GM20431 (cell line): ENCODE measurements at regions not wholly inside any gene's neighbourhood (a gene's known extent, or its start where the extent isn't known, plus 50 kb on each side); places are given as distances from the start of the nearest gene placed in this dataset.

Experiments
- in situ Hi-C: fragments of 300-500 bp; cut with MseI, MboI; formaldehyde crosslinking; loops from one replicate; pipeline ENCODE4 v1.15.0; 2020; ENCODE audit warnings: low sequenced_read_pairs; ENCODE audit not compliant: unreplicated experiment

DNA sequence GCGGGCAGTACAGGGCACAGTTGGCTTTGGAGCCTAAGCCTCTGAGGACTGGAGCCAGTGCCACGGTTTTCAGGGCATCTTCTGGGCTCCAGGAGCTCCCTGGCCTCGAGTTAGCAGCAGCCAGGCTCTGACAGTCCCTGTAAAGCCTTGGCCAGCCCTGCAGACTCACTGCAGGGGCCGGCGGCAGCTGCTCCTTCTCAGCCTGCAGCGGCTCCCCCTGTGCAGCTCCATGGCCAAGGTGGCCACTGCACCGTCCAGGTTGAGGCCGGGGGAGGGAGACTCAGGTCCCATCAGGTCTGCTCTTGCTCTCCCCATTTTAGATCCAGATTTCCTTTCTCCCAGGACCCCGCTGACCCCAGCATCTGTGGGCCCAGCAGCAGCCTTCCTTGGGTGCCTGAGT, 1461.1 kb downstream of the BRD1 start:
- in situ Hi-C loops, result no loop called here

DNA sequence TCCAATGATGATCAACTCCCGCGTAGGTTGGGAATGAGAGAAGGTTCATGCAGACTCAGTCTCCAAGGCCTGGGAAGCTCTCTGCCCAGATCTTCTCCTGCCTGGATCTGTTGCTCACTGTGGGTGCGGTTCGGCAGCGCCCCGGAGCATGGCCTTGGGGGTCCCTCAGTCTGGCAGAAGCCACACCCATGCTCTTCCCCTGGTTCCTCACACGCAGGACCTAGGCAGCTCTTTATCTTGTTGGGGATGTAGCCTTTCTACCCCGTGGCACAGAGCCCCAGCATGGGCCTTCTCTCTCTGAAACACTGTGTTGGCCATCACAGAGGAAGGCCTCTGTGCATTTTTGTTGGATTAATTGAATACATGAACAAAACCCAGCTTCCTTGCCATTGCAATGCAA, 1461.6 kb downstream of the BRD1 start:
- in situ Hi-C loops, result no loop called here

DNA sequence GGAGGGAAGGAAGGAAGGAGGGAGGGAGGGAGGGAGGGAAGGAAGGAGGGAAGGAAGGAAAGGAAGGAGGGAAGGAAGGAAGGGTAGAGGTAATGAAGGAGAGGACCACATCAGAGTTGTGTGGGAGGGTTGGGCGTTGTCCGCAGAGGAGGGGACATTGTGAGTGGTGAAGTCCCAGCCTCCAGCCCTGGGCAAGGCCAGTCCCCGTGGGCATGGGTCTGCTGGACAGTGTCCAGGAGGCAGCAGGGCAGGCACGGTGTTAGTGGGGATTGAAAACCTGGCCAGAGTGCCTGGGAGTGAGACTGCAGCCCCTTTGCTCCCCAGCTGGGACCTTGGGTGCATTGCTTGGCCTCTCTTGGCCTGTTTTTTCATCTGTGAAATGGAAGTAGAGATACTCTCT, 1462.3 kb downstream of the BRD1 start:
- in situ Hi-C loops, result no loop called here

DNA sequence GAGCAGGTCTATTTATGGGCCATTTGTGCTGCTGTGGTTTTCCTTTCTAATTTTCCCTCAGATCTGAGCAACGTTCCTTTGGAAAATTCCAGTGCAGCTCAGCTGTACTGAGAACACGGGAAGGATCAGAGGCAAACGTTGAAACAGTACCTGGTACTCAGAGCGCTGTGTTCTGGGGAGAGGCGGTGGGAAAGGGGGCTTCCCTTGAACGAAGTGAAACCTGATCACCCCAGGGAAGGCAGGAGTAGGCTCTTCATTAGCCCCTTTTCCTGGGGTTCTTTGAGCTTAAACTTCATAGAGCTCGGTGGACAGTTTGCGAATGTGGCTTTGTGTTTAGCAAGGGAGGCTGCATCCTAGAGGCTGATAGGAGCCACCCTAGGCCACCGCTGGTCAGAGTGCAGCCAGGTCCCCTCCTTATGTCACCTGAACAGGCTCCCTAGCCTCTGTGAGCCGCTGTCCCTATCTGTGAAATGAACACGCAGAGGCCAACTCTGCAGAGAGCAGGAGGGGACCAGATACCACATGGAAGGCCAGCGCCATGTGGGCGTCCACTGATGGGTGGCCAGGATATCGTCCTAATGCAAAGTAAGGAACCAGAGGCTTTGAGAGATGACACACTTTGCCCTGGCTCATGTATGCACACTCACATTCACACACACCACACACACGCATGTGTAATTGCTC, 1464.8 kb downstream of the BRD1 start:
- in situ Hi-C loops, result no loop called here

DNA sequence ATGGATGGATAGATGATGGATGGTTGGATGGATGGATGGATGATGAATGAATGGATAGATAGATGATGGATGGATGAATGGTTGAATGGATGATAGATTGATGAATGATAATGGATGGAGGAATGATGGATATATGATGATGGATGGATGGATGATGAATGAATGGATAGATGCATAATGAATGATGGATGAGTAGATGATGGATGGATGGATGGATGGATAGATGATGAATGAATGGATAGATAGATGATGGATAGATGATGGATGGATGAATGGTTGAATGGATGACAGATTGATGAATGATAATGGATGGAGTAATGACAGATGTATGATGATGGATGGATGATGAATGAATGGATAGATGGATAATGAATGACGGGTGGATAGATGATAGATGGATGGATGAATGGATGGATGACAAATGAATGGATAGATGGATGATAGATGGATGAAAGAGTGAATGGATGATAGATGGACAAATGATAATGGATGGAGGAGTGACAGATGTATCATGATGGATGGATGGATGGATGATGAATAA, 1466.5 kb downstream of the BRD1 start:
- in situ Hi-C loops, result no loop called here

DNA sequence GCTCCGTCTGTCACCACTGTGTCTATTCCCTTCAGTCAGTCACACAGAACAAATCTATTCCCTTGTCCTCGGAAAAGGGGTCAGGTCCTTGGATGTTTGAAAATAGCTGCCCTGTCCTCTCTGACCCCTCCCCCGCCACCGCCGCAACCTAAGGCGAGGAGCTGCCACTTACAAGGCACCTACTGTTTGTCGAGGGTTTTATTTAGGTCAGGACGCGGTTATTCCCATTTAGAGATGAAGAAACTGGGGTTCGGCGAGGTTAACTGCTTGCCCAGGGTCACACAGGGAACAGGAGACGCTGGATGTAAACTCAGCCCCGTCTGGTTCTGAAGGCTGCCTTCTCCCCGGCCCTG, 1468.1 kb downstream of the BRD1 start:
- in situ Hi-C loops, result no loop called here

DNA sequence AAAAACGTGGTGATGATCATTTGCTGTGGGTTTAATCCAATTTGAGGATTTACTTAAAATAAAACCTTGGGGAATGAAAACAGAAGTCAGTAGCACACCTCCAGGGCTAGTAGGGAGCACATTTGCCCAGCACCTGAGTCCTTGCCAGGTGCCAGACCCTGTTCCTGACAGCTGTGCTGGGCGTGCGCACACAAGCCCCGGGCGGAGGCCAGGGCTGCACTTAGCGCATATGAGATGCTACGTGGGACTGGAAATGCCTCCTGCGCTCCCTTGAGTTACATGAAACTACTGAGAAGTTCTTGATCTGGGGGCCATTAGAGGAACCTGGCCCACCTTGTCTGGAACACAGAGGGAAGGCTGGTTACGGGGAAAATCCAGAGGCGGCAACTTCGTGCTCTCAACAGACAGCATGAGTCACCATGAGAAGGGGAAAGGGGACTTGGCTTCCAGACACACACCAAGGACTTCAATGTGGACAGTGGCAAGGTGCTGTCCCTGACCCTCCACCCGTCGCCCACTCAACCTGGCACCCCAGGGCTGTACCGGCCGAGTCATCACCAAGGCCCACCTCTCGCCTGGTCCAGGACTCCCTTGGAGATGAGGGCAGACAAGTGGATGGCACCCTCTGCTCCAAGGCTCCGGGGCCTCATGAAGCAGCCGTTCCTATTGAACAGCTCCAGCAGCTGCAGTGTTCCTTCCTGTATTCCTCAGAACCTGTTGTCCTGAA, 1468.6 kb downstream of the BRD1 start:
- in situ Hi-C loops, result no loop called here

DNA sequence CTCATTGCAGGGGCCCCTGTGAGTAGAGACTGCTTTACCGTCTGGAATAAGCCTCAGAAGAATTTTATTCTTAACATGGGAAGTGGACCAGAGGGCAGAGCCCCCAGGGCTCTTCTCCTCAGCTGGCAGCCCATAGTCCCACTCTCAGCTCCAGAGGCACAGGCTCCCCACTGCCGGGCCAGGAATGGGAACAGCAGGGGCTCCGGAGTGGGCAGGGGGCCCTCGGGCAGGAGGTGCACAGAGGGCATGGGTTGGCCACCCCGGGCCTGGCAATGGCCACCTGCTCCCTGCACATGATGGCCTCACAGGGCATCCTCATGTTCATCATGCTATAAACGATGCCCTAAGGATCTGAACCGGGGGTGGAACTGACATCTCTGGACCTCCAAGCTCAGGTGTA, 1469.7 kb downstream of the BRD1 start:
- in situ Hi-C loops, result no loop called here

DNA sequence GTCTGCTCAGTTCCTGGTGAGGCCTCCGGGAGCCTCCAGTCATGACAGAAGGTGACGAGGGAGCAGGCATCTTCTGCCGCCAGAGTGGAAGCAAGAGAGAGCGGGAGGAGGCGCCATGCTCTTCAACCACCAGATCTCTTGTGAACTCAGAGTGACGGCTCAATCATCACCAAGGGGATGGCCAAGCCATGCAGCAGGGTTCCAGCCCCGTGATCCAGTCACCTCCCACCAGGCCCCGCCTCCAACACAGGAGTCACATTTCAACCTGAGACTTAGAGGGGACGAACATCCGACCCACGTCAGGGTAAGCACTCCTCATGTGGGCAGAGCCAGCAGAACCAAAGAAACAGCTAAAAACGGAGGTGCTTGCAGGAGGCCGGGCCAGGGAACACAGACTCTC, 1470.5 kb downstream of the BRD1 start:
- in situ Hi-C loops, result no loop called here

DNA sequence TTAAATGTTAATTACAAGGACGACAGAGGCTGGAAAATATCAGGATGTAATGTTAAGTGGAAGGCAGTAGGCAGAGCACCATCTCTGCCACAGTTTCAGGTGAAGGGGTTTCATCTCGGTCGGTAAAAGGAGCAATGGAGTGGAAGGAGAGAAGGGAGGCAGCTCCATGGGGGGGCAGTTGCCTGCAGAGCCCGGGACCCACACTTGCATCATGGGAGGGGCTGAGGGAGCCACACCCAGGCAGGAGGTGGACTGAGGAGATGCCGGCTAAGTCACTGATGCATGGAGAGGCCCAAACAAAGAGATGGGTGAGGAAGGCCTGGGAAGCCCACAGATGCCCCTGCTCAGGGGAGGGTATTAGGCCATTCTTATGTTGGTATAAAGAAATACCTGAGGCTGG, 1470.9 kb downstream of the BRD1 start:
- in situ Hi-C loops, result no loop called here

DNA sequence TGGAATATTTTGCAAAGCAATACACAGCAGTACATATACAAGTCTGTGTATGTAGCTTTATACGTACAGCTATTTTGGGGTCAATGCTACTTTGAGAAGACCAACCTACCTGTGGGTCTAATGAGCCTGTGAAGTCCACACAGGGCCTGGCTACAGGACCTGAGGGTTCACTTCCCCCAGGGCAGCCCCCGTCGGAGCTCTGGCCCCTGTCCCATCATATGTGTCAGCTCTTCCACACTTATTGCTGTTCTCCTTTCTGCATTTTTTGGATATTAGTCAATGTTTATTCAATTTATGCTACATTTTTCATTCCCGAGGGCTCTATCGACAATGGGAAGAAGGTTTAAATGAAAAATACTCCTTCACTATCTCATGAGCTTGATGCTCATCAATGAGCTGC, 1473.6 kb downstream of the BRD1 start:
- in situ Hi-C loops, result no loop called here

DNA sequence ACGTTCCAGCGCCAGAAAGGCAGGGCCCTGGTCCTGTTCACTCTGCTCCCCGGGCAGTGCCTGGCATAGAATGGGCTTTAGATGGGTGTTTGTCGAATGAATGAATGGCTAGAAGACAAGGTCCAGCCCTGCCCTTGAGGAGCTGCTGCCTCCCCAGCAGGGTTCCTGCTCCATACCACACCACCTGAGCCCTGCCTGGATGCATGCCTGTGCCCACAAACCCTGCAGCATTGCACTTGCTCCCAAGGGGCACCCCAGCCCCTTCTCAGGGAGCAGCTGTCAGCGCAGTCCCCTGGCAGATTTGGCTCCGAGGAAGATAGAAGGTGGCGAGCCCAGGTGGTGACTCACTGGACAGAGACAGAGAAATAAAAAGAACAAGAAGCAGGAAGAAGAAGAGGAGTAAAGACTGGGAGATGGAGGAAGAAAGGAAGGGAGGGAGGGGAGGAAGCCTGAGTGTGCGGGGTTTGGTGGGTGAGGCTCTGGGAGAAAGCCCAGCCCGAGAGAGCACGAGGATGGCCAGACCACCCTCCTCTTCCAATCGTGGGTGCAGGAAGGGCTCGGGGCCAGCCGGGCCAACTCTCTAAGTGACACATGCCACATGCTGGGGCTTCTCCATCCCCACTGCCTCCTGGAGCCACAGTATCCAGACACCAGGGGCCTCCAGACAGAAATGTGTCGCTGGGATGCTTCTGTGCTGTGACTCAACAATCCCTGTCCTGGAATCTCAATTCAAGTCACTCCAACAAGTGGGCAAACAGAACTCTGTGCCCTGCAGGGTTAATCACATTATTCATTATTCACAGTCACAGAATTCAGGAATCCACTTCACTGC, 1474.3 kb downstream of the BRD1 start:
- in situ Hi-C loops, result no loop called here

DNA sequence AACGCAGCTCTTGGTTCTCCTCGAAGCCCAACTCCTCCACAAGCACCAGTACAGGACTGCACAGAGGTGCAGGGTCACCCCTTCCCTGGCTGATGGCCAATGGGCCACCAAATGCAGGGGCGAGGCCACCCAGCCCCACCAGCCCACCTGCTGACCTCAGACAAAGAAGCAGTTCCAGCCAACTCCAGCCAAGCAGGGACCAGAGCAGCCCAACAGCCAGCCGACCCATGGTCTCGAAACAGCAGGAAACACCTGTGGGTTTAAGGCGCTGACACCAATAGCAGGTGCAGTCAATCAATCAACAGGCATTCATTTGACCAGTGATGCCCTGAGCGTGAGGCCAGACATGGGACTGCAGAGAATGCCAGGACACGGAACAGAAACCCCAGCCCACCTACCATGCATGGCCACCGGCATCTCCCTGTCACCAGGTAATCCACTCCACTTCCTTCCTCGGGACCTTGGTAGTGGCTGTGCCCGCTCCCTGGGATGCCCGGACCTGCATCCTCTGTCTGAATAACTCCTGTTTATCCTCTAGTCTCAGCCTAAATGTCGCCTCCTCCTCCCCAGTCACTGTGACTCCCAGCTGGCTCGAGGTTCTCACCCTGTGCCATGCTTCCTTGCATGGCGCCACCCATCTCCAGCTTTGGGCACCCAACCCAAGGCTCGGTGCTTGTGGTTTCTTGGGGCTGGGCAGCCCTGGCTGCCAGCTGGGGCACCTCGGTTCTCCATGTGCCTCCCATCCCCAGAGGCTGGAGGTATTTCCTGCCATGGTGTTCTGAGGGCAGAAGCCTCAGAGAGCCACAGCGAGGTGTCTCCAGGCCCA, 1475.4 kb downstream of the BRD1 start:
- in situ Hi-C loops, result no loop called here

DNA sequence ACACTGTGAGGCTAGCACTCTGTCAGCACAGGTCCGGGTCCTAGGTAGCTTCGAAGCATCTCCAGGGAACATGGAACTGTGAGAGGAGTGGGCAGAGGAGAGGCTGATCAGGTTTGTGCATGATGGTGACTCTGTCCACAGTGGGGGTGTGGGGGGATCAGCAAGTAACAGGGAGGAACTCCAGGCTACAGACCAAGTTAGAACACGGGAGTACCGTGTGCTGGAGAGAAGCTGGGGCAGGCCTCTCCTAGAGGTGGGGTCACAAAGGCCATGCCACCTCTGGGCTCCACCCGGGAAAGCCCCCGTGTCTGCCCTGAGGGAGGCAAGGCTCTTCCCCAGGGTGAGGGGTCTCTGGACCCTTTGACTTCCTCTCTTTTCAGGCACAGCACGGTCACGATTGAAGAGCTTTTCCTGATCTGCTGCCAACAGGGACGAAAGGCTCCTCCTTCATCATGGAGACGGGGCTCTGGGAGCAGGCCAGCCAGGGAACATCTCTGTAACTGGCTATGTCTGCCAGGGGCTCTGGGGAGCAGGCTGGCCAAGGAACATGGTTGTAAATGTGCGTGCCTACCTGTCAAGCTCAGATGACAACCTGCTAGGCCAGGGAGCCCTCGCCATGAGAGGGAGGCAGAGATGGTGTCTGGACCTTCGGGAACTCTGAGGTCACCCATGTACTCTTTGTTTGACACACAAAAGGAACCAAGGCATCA, 1476.1 kb downstream of the BRD1 start:
- in situ Hi-C loops, result no loop called here

DNA sequence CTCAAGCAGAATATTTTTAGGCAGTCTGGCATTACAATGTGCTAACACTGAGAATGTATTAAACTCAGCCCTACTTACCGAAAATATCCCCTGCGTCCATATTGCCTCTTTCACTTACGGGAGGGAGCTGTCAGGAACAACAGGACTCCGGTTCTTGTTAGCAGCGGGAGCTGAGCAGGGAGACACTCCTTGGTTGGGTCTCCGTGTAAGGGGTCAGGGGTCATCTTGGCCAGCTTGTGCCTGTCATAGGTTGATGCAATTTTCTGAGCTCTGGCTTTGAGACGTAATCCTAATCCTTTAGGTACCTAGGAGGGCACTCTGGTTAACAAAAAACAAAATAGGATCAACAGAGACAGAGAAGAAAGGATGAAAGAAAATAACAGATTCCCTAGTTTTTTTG, 1477.2 kb downstream of the BRD1 start:
- in situ Hi-C loops, result no loop called here

DNA sequence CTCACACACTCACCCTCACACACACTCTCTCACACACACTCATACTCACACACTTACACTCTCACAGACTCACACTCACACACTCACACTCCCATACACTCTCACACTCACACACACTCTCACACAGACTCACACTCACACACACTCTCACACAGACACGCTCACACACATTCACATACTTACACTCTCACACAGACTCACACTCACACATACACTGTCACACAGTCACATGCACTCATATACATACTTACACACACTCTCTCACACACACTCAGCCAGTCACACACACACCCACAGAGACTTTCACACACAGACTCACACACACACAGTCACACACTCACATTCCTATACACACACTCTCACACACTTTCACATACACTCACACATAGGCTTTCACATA, 1478.8 kb downstream of the BRD1 start:
- in situ Hi-C loops, result no loop called here

DNA sequence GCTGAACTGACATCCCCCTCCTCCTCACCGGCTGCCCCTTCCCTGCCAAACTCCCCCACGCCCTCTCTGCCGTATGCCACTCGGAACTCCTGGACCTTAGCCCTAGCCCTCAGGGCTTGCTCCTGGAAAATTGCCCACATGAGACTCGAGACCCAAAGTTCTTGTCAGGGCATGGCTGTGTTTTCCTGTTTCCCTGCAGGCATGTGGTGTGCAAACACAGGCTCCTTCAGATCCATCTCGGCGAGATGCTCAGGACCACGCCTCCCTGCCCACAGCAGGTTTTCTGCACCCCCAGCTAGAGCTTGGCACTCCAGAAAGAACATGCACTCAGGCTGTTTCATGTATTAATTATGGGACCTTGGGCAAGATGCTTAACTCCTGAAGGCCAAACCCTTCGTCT, 1480.4 kb downstream of the BRD1 start:
- in situ Hi-C loops, result no loop called here

DNA sequence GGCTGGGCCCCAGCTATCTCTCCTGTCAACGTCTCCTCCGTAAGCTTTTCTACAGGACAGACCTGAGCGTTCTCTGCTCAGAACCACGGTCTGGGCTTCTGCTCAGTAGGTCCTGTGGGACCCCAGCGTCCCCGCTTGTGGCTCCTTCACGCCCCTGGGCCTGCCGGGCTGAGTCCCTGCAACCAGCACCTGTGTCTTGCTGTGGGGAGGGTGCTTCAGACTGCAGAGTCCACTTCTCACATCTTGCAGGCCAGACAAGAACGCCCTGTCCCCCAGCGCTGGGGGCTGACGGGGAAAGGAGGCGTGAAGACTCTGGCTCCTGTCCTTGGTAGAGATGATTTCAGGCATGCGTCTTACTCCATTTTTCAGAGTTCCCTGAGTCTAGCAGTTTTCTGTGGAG, 1480.8 kb downstream of the BRD1 start:
- in situ Hi-C loops, result no loop called here

DNA sequence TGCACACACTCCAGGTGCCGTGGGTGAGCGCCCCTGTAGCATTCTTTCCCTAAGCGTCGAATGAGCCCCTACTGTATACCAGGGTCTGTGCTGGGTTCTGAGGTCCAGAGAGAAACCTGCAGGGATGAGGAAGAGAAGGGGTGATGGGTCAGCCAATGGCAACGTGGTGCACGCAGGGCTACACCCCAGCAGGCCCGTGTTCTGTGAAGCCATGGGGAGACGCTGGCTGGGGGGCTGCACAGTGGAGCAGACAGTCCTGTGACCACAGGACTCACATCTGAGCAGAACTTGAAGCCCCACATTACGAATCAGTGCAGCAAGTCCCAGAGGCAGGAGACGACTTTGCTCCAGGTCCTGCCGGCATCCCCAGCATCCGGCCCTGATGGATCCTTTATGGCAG, 1481.4 kb downstream of the BRD1 start:
- in situ Hi-C loops, result no loop called here

DNA sequence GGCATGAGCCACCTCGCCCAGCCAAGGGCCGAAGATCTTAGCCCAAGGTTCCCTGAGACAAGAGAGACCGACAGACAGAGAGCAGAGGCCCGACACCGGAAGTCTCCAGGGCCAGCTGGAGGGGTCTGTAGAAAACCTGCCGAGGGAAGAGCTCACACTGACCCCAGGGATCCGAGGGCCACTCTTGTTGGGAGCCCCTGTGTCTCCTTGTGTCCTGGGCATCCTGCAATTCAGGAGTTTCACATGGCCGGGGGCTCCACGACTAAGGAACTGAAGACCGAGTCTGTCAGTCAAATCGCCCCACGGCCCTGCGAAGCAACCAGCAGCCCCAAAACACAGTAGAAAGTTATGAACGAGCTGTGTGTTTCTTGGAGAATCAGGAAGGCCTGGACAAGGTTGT, 1482.0 kb downstream of the BRD1 start:
- in situ Hi-C loops, result no loop called here
